AG08396 (cell line): ENCODE measurements at regions not wholly inside any gene's neighbourhood (a gene's known extent, or its start where the extent isn't known, plus 50 kb on each side); places are given as distances from the start of the nearest gene placed in this dataset.

Experiments used
- DNase-seq: peaks from one replicate; pipeline ENCODE4 v3.0.0; 2012; ENCODE audit warnings: low spot score, mixed read lengths

DNA sequence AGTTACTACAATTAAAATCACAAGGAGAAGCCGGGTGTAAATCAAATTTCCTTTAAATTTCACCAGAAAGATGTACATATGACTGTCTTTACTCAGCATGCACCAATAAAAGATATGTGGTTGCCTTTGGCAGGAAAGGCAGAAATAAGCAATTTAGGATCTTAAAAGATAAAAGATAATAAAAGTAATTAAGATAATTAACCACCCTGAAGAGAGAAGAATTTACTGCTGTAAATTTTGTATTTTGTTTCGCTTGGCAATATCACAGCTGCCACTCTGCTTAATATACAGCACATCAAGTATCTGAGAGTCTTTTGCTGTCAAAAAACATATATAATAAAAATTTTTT, 411.9 kb downstream of the MN1 start:
- DNase-seq: no peak

DNA sequence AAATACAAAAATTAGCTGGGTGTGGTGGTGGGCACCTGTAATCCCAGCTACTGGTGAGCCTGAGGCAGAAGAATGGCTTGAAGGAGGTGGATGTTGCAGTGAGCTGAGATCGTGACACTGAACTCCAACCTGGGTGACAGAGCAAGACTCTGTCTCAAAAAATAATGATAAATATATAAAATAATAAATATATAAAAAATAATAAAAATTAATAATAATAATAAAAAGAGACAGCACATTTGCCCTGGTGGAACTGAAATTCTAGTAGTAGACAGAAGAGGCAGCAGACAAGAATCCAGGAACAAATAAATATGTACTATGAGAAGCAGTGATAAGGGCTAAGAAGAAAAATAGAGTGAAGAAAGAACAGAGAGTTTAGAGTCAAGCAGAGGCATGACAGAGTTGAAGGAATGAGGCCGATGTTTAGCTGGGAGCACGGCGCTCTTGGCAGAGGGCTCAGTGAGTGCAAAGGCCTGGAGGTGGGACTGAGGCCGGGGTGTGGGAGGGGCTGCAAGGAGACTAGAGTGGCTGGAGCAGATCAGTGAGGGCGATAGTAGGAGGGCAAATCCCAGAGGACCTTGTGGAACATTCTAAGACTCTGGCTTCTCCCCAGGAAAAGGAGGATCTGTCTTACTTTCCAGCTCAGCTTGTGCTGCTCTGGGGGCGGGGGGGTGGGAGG, 410.3 kb downstream of the MN1 start:
- DNase-seq: no peak

DNA sequence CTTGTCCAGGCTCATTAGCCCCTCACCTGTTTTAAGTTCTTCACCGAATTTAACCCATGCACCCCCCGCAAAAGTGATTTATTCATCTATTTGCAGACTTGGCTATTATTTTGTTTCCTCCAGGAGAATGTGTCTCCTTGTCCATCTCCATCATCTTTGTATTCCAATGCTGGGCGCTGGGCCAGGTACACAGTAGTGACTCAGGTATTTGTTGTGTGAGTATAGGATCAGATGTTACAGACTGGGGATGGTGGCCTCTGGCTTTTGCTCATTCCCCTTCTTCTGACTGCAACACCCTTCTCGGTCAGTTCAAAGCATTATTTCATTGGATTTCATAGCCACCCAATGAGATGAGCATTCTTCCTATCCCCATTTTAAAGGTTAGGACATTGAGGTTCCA, 408.2 kb downstream of the MN1 start:
- no peak for DNase-seq

DNA sequence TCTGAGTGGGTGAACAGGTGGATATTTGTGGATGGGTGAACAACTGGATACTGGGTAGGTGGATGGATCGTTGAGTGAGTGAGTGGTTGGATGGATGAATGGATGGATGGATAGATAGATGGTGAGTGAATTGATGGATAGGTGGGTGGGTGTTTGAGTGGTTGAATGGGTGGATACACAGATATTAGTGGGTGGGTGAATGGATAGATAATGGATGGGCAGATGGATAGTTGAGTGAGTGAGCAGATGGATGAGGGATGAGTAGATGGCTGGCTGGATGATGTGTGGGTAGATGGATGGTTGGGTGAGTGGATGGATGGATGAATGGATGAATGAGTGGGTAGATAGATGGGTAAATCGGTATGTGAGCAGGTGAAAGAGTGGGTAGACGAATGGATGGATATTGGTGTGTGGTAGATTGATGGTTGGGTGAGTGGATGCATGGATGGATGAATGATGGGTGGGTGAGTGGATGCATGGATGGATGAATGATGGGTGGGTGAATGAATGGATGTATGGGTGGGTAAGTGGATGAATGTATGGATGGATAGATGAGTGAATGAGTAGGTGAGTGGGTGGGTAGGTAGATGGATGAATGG, 406.7 kb downstream of the MN1 start:
- DNase-seq: no peak

DNA sequence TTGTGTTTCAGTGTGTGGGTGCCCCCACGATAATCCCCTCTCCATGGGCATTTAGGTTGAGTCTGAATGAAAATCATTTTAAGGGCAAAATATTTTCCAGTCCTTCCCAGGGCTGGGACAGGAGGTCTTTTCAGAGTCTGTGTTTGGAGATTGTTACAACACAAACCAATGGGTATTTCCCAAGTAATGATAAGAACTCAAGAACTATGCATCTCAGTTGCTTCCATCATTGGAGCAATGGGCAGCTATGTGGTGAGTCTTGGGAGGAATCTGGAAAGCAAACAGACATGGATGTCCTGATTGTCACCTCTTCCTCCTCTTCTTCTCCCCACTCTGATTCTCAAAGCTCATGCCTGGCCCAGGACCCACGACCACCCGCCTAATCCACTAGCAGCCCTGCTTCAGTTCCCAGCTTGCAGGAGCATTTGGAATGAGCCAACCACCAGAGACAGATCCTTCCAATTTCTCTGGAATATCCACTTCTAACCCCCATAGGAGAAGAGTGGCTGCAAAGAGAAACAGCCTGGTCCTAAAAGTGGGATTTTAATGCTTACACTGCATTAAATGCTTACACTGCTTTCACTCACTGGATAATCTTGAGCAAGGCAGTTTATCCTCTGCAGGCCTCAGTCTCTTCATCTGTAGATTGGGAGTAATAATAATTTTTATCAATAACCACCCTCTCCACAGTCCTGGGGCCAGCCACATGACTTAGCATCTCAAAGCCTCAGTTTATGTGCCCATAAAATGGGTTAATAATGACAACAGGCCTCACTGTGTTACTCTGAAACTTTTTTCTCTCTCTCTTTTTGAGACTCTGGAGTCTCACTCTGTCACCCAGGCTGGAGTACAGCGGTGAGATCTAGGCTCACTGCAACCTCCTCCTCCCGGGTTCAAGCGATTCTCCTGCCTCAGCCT, 404.3 kb downstream of the MN1 start:
- no peak for DNase-seq

DNA sequence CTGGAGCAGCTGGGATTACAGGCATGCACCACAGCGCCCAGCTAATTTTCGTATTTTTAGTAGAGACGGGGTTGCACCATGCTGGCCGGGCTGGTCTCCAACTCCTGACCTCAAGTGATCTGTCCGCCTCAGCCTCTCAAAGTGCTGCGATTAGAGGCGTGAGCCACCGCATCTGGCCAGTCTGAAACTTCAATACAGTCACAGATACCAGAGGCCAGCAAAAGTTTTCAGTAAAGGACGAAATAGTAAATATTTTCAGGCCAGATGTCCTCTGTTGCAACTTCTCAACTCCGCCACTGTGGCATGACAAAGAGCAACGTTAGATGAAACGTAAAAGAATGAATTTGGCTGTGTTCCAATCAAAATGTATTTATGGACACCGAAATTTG, 403.6 kb downstream of the MN1 start:
- peak; percentile 31 for DNase-seq

DNA sequence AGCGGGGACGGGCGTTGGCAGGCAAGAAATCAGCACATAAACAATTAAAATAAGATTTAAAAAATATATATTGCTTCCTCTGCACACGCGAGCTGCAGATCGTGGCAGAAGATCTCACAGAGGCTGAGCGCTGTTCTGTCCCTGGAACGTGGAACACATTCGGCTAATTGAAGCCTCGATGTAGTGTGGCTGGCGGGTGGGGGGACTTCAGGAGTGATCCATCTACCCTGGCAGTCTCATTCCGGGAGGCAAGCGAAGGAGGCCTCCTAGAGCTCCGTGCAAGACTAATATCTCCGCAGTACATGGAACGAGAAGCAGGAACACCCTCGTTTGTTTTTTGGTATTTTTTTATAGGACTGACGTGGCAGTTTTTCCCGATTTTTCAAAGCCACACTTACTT, 402.4 kb downstream of the MN1 start:
- DNase-seq: peak; percentile 13

DNA sequence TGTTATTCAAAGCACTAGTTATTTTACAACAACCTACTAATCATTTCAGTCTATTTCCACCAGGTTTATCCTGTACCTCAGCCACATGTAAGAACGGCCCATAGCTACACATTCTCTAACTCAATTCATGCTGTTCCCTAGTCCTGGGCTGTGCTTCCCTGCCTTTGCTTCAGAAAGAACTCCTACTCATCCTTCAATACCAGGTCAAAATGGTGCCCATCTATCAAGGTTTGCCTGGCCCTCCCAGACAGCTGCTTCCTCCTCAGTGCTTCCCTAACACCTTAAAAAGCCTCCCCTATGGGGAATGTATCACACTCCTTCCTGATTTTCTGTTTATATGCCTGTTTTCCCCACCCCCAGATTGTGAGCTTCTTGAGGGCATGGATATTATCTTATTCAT, 400.7 kb downstream of the MN1 start:
- DNase-seq: no peak

DNA sequence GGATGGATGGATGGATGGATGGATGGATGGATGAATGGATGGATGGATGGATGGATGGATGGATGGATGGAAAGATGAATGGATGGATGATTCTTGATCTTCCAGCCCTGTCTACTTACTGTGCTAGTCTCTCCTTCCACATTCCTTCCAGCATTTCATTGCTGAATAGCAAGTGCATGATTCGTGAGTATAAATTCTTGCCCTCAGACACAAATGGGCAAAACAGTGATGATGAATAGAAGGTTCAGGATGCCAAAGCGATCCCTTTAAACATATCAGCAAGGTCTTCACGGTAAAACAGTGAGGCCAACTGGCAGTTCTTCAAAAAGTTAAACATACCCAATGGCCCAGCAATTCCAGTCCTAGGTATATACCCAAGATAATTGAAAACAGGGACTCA, 400.2 kb downstream of the MN1 start:
- peak; percentile 34 for DNase-seq

DNA sequence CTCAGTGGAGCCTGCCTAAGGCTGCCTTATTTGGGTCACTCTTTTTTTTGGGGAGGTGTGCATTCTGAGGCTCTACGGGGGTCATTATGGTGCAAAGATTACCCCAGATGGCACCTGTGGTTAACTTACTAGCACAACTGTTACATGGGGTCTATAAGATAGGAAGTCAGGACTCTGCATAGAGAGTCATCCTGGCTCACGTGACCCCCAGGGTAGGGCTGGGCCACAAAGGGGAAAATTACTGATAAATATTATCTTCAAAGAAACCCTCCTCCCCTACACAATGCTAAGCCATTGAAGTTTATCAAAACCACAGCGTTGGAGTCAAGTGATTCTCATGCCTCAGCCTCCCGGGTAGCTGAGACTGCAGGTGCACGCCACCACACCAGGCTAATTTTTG, 397.1 kb downstream of the MN1 start:
- DNase-seq: no peak

DNA sequence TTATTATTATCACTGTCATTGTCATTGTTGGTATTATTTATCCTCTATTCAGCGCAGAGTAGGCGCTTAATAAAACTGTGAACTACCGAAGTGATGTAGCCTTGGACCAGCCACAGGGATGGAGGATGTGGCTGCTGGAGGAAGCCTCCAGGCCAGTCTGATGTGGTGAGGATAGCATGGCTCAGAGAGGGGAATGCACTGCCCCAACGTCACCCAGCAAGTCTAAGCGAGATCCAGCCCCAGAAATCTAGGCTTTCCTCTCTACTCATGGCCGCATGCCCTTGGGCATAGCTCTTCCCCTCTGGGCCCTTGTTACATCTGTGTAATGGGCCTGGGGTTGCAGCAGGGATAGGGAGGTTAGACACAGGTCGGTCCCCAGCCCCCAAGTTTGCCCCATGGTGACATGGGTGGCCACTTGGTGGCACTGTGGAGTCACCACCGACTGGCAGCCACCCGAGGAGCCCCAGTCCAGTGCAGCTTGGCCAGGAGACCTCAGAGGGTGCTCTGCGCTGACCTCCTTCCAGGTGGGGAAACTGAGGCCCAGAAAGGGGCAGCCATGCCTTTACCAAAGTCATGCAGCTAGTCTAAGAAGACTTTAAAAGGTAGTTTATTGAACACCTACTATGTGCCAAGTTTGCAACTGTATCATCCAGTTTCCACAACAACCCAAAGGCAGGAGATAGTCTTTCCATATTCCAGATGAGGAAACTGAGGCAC, 395.7 kb downstream of the MN1 start:
- peak; percentile 81 for DNase-seq

DNA sequence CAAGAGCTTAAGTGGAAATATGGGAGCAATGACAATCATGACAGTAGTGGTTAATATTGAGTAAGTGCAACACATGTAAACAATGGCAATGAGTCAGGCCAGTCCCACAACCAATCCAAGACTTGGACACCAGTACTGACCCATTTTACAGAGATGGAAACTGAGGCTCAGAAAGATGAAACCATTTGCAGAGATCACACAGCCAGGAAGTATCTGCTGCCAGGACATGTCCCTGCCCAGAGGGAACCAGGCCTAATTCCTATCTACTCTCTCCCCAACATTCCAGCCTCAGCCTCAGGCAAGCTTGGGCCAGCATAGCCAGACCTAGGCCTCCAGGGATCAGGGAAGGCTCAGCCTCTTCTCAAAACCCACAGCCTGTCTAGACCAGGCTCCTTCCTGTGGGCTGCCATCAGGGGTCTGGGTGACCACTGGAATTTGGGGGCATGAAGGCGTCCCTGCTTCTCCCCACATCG, 395.1 kb downstream of the MN1 start:
- DNase-seq: no peak

DNA sequence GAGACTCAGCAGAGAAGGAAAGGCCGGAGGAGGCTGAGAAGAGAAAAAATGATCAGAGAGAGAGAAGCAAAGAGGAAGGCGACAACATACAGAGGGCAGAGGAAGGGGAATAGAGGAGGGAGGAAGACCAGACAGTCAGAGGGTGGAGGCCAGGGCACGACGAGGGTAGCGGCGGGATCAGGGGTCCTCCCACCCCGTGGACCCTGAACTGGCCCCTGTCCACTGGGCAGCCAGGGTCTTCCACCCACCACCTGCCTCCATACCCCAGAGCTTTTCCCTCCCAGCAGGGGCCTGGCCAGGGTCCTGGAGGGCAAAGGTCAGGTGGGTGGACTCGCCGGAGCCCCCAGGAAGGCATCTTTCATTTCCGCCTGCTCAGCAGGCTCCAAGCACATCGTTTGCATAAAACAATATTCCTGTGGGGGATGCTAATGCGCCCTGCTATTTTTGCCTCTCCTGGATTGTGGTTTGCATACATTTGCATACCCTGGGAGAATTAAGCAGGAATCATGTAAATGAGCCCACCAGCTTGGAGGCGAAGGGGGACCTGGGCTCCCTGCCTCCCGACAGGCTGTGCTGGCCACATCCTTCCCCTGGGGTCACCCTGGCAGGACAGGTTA, 394.1 kb downstream of the MN1 start:
- DNase-seq: no peak

DNA sequence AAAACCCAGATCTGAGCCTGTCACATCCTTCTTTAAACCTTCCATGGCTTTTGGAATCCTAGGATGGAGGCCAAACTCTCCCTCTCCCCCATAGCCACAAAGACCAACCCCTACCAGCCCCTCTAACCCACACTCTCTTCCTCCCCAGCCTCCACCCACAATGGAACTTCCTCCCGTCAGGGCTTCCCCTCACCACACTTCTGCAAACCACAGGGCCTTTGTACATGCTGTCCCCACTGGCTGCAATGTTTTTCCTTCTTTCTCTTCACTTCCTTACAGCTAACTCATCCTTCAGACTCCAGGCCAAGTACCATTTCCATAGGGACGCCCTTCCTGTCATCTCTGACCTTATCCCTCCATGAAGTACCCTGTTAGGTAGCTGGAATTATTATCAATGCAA, 393.5 kb downstream of the MN1 start:
- DNase-seq: no peak

DNA sequence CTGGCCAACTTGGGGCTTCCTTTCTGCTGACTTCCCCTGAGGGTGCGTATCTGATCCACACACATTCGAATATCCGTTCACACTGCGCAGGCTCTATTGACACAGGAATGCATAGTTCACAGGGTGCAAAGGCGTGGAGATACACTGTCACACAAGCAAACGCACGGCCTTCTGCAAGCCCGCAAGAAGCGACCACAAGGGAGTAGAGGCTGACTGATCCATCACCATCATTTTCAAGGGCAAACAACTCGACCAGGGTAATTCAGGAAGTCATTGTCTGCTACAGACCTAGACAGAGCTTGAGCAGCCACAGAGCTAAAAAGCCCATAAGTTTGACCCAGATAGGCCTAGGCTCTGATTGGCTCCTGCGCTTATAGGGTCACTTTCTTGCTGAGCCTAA, 392.3 kb downstream of the MN1 start:
- no peak for DNase-seq

DNA sequence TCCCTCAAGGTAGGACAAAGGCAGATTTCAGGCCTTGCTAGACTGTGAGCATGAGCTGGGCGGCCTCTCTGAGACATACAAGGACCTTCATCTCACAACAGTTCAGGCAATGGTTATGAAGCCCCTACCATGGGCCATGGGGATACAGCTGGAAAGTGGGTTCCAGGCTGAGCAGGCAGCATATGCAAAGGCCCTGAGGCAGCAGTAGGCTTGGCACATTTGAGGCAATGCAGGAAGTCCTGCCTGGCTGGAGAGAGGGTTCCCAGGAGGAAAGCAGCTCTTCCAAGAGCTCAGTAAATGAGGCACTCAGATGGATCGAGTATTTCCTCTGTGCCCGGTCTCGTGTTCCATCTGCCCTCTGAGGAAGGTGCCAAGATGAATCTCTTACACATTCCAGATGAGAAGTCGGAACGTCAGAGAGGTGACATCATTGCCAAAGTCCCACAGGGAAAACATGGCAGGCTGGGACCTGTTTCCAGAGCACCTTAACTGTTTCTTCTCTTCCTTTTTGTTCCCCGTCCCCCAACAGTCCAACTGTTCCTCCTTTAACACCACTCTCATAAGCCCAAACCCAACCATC, 388.6 kb downstream of the MN1 start:
- DNase-seq: no peak

DNA sequence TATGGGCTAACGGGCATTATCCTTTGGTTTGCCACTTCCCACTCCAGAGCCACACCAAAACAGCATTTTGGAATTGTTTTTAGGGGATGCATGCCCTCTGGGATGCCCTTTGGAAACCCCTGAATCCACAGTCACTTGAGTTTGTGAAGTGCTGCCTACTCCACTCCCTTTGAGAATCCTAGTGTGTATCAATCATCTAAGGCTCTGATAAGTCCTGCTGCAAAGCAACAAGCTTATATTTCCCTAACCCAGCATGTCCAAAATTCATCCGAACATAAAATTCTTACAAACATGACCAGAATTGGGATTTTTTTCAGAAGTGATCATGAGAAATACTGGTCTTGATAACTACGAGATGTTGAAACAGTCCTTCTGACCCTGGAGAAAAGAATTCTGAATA, 387.9 kb downstream of the MN1 start:
- DNase-seq: no peak

DNA sequence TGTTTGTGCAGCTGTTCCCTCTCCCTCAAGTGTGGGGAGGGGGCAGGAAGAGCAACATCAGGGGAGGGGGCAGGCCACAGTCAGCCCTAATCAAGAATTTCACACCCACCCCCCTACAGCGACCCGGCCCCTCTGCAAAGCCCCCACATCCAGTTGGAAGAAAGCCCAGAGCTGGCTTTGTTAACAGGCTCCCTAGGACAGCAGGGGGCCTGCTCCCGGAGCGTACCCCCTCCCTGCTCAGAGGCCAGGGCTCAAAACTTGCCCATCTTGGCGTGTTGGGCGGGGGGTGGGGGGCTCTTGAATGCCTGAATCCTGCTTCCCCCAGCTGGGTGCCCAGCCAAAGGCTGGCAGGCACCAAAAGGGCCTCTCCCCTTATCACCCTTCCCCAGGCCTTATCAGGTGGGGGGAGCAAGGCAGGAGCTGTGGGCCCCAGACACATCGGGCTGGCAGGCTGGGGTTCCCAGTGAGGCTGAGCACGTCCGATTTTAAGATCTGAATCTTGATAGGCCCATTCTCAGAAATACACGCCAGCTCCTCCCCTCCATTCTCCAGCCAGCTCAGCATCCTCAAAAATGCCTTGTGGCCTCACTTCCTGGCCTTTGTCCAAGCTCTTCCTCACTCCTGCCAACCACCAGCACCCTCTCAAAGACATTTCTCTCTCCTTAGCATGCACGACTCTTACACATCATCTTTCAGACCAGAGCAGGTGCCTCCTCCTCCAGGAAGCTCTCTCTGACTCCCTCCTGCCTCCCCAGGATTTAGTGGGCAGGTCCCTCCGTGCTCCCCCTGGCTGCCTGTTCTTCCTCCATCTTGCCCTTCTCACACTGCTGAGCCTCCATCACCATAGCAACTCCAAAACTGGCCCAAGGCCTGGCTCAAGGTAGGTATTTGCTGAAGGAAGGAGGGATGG, 384.8 kb downstream of the MN1 start:
- peak; percentile 76 for DNase-seq

DNA sequence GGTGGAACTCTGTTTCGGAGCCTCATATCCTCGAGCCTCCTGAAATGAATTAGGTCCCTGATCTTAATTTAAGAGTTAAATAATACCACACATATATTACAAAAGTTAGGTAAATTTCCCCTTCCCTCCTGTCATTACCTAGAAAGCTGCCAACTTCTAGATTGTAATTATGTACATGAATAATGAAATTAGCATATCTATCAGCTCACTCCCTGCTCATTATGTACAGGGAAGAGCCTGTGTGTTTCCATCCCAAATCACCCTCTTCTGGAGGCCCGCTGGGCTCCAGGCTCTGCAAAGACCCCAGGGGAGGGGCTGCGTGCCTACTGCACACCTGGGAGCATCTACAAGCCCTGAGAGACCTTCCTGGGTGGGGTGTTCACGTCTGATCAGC, 384.1 kb downstream of the MN1 start:
- DNase-seq: no peak

DNA sequence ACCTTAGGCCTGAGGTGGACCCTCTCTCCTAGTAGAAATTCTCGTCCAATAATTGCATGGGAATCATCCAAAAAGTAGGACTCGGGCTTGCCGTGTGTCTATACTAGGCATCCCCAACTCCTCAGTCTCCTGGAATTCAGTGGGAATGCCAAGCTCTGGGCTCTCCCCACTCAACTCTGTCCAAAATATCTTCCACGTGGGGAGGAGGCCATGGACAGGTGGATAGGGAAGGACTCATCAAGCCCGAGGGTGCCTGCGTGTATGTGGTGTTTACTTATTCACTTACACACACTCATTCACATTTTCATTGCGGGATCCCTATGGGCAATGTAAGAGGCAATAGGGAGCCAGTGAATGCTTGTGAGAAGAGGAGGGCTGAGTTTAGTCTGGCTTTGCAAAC, 383.3 kb downstream of the MN1 start:
- DNase-seq: no peak

DNA sequence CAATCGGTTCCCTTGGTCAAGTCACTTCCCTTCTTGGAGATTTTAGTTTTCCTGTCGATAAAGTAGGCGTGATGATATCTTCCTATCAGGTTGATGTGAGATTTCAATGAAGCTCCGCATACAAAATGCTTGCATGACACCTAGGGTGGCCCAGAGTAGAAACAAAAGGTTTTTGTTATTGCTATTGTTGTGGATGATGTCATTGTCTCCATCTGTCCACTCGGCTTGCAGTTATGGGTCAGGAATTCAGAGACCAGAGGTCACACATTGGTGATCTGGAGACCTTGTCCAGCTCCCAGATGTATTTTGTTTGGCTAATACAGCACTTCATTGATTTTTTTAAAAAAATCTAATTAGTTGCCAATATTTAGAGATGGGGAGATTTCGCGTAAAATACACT, 382.1 kb downstream of the MN1 start:
- DNase-seq: no peak
